A673 (cell line): ENCODE measurements at regions not wholly inside any gene's neighbourhood (a gene's known extent, or its start where the extent isn't known, plus 50 kb on each side); places are given as distances from the start of the nearest gene placed in this dataset.

Experiments
- CTCF ChIP-seq: fragments of 300-800, 200-600 bp; sonication (generic); conservative IDR thresholded peaks from 2 replicates; pipeline ENCODE4 v1.5.1; 2017; ENCODE audit warnings: low read depth, mild to moderate bottlenecking, antibody characterized with exemption, low read length, moderate library complexity, mixed read lengths
- EZH2 ChIP-seq: fragments of 200-600 bp; sonication (generic); IDR thresholded peaks from 2 replicates; pipeline ENCODE4 v1.6.1; 2017; ENCODE audit warnings: borderline replicate concordance, low read depth, mild to moderate bottlenecking, mixed read lengths, antibody characterized with exemption, low read length; ENCODE audit not compliant: poor library complexity, severe bottlenecking

- TF ChIP-seq EZH2 (no peak), CTCF (no peak)
Measured at GRCh38 chr1:112247961-112248360, 148.1 kb upstream of the CTTNBP2NL start.
